SKM-1 (cell line): ENCODE measurements at regions not wholly inside any gene's neighbourhood (a gene's known extent, or its start where the extent isn't known, plus 50 kb on each side); places are given as distances from the start of the nearest gene placed in this dataset.
"Not testable (repeated sequence)": the region's sequence is repeated elsewhere in the genome, so short reads cannot be mapped to it uniquely, and the experiment has no call there.

ENCODE experiments used
- DNase-seq: peaks from one replicate; lab custom pipeline; 2025; ENCODE audit not compliant: unreplicated experiment; lab: John Stamatoyannopoulos, UW

GRCh38 chr1:10867138-10867721 lies 70.8 kb upstream of the CASZ1 start:
- DNase-seq = no peak

GRCh38 chr1:10867914-10868598 lies 71.6 kb upstream of the CASZ1 start:
- no peak for DNase-seq

GRCh38 chr1:10868599-10868965 lies 72.1 kb upstream of the CASZ1 start:
- no peak for DNase-seq

- DNase-seq = no peak
Measured at GRCh38 chr1:10869933-10870332, 73.5 kb upstream of the CASZ1 start.

- DNase-seq = no peak
Measured at GRCh38 chr1:10870493-10871096, 74.1 kb upstream of the CASZ1 start.

DNA sequence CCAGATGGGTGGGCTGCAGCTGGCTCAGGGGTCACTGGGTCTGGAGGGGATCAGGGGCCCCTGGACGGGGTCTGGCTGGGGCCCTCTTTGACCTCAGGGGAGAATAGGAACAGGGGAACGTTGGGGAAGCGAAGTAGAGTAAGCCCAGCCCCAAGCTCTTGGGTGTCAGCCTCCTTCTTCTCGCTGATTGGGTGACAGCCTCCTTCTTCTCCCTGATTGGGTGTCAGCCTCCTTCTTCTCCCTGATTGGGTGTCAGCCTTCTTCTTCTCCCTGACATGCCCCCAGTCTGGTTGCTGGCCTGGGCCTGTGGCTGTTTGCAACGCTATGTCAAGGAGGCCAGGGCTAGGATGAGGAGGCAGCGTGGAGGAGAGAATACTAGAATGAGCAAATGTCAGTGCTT lies 76.7 kb upstream of the CASZ1 start:
- no peak for DNase-seq

DNA sequence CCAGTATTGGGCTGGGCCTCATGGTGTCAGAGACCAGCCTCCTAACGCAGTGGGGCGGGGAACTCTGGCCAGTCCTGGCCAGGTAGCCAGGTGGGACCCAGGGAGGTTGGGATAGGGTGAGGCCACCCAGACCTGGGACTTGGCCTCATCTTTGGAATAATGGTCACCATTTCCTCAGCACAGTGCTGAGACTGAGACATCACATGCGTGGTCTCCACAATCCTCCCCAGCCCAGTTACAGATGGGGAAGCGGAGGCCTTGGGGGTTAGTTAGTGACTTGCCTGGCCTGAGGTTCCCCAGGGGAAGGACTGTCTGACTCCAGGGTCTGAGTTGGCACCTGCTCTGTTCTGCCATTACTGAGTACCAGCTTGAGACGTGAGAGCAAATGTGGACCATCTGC lies 77.9 kb upstream of the CASZ1 start:
- DNase-seq = no peak

GRCh38 chr1:10877894-10878293 lies 81.4 kb upstream of the CASZ1 start:
- DNase-seq = no peak

DNA sequence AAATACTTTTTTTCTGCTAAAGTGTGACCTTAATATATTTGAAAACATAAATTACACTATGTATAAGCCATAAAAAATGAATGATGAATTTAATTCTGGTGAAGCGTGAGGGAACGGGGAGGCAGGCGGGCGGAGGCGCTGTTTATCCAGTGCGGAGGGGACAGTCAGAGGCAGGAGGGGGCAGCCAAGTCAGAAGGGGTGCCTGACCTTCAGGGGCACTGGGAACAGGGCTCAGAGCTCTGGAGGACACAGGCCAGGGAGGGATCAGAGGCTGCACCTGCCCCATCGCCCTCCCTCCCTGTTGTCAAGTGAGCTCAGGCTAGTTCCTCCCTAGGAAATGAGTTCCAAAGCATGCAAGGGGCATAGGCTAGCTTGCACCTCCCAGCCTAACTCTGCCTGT lies 82.0 kb upstream of the CASZ1 start:
- DNase-seq = no peak

DNA sequence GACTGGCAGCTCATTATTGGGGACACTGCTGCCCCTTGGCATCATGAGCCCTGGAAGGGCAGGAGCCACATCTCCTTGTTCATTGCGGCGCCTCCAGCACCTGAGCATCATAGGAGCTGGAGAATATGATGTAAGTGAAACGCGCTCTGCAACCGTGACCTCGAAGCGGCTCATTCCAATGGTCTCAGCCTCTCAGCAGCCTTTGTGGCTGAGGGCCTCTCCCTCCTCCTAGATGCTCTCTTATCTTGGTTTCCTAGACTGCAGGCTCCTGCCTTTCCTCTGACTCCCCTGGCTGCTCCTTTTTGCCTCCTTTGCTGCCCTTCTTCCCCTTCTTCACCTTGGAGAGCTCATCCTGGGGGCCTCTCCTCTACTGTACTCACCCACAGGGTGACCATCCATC lies 83.6 kb upstream of the CASZ1 start:
- DNase-seq = no peak

DNA sequence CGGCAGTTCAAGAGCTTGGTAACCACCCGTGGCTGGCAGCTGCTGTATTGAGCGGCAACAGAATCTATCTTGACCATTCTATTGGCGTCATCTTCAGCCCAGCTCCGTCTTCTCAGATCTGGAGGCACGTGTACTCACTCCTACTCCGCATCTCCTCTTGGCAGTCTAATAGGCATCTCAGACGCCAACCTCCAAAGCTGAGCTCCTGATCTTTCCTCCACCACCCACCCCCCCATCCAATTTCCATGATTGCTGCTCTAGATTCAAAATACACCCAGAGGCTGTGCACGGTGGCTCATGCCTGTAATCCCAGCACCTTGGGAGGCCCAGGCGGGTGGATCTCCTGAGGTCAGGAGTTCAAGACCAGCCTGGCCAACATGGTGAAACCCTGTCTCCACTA lies 84.6 kb upstream of the CASZ1 start:
- DNase-seq = no peak

DNA sequence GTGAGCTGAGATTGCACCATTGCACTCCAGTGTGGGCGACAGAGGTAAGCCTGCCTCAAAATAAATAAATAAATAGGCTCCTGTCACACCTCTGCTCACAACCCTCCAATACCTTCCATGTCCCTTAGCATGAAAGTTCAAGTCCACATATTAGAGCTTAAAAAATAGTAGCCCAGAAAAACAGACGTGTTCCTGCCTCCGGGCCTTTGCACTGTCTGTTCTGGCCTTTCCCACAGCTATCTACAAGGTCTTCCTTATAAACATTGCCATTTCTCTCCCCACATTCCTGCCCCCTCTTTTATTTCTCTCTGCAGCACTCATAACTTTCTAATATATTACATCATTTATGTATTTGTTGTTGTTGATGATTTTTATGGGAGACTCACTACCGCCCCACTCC lies 85.6 kb upstream of the CASZ1 start:
- no peak for DNase-seq

DNA sequence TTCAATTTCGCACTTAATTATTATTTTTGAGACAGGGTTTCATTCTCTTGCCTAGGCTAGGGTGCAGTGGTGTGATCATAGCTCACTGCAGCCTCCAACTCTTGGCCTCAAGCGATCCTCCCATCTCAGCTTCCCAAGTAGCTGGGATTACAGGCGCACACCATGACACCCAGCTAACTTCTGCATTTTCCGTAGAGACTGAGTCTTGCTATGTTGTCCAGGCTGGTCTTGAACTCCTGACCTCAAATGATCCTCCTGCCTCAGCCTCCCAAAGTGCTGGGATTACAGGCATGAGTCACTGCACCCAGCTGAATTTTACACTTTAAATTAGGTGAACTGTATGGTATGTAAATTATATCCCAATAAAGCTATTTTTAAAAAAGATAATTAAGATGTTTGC lies 90.6 kb upstream of the CASZ1 start:
- DNase-seq = not testable (repeated sequence)

- DNase-seq = no peak
Measured at GRCh38 chr1:10888291-10888690, 91.8 kb upstream of the CASZ1 start.

DNA sequence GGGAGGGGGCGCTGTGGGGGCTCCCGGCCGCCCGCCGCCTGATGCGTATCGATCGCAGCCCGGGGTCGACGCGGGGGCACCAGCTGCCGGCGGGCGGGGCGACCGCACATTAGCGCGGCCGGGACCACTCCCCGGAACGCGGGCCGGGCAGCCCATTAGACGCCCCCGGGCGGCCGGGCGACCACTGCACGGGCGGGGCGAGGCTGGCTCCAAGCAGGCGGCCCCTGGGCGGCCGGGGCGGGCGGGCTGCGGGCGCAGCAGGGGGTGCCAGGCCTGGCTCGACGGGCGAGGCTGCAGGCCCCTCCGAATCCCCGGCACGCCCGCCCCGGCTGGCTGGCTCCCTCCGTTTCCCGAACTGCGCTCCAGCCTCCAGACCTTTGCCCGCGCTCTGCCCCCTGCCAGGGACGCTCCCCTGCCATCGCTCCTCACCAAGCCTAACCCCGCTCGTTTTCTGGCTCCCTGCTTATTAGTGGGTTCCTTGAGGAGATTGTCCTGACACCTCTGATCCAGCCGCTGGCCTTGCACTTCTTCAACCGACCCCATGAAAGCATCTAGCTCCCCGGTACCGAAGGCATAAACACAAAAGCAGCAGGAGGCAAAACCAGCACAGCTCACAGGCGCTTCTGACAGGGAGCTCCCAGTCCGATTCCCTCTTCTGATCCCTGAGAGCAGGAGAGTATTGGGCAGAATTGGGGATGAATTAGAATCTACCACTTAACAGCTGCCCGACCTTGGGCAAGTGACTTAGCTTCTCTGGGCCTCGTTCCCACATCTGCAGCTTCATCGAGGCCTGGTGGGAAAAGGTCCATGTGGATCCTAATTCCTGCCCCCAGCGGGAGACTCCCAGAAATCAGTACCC lies 92.6 kb upstream of the CASZ1 start:
- DNase-seq = no peak

GRCh38 chr1:10889650-10890353 lies 93.4 kb upstream of the CASZ1 start:
- no peak for DNase-seq

- DNase-seq = no peak
Measured at GRCh38 chr1:10890491-10891071, 94.1 kb upstream of the CASZ1 start.

DNA sequence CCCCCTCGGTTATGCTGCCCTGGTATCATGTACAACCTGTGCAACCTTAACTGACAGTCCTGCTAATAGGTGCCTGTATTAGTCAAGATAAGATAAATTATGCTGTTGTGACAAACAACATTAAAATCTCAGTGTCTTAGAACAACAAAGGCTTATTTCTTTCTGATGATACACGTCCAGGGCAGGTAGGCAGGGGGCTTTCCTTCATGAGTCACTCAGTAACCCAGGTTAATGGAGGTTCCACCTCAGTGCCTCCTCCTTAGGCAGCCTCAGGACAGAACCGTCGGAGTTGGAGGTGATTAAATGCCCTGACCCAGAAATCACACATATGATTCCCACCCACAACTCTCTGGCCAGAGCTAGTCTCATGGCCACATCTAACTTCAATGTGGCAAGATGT lies 94.6 kb upstream of the CASZ1 start:
- no peak for DNase-seq

GRCh38 chr1:10892138-10893065 lies 96.0 kb upstream of the CASZ1 start:
- DNase-seq = no peak

DNA sequence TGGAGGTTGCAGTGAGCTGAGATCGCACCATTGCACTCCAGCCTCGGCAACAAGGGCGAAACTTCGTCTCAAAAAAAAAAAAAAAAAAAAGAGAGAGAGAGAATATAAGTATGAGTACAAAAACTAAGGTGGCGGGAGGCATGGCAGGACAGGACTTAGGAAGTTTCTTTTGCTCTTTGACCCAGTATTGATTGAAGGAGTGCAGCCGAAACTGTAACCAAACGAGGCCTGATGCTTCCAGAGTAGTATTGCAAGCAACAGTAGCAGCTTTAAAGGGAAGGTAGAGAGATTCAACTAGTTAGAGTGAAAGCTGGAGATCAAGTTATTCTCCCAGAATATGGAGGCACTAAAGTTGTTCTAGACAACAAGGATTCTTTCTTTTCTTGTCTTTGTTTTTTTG lies 99.2 kb upstream of the CASZ1 start:
- DNase-seq = no peak
